ENCODE measurements at regions not wholly inside any gene's neighbourhood (a gene's known extent, or its start where the extent isn't known, plus 50 kb on each side); places are given as distances from the start of the nearest gene placed in this dataset.

DNA sequence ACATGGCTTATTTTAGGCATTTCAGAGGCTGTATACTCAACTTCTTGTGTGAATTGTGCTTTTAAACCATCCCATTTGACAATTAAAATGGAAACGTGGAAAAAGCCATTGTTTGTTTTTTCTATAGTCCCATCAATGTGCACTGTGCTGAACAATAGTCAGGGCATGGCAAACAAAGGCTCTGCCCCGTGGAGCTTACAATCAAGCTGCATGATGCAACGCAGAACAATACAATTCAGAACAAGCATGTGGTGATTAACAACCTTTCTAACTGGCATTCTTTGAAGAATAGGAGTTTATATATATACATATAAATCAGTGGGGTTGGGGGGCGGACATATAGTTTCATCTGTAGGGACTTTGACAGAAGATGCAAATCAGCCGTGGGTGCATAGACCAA, 2125.4 kb upstream of the WWC1 start:
- FAIRE-seq (no peak), DNase-seq (ENCODE audit: low read depth, low spot score) (no peak), ATAC-seq (no peak)
- Histone ChIP-seq H4K20me1 (ENCODE audit: control insufficient read depth, insufficient read depth) (no peaks in the 10 kb centered on the region), H3K4me2 (ENCODE audit: control insufficient read depth, insufficient read depth) (no peak overlapping the region), H3K79me2 (ENCODE audit: control insufficient read depth, insufficient read depth, low read length) (no peaks in the 10 kb centered on the region), H3K27me3 (replicated peaks in 1 of 2; ENCODE audit: control insufficient read depth in 2 of 2, insufficient read depth in 2 of 2, low read length in 1 of 2) (no peaks in the 10 kb centered on the region), H3K9me3 (replicated peaks; ENCODE audit: control insufficient read depth, insufficient read depth, low read length) (no peaks in the 10 kb centered on the region), H3K4me3 (no peak overlapping the region), H3K9ac (ENCODE audit: control insufficient read depth, insufficient read depth, low read length) (no peak overlapping the region), H3K36me3 (ENCODE audit: control insufficient read depth in 2 of 2, insufficient read depth in 2 of 2, low read length in 1 of 2) (no peaks in the 10 kb centered on the region), H2AFZ (ENCODE audit: control insufficient read depth, low read depth, low read length) (no peak overlapping the region), H3K27ac (ENCODE audit: control insufficient read depth, insufficient read depth) (no peak overlapping the region), H3K4me1 (ENCODE audit: control insufficient read depth, insufficient read depth, low read length) (no peaks in the 10 kb centered on the region)
- ChIA-PET POLR2A (no interaction called here), CTCF (no interaction called here), SMC1A (ENCODE audit: uncharacterized antibody, unreplicated experiment) (interaction anchor here (1.2 to 1.6 kb wide), 2 partner anchors 10 to 231 kb away, joined by 3 read pairs; no protein-coding TSS in a partner anchor), RAD21 (ENCODE audit: unreplicated experiment) (no interaction called here)
- WGBS (ENCODE audit: insufficient coverage, insufficient replicate concordance, low lambda C conversion rate, missing lambda C conversion rate), result 3% methylated on average over 5 of the region's 5 CpGs
- in situ Hi-C loops (cut with MboI), result no loop called here
- intact Hi-C loops (cut with micrococcal nuclease; ENCODE audit: unreplicated experiment), result no loop called here
- BruUV-seq (replicated peaks), result no TSS peak
- no peak for TF ChIP-seq RUNX3 (IDR thresholded peaks at IDR 0.05; ENCODE audit: low read length)

DNA sequence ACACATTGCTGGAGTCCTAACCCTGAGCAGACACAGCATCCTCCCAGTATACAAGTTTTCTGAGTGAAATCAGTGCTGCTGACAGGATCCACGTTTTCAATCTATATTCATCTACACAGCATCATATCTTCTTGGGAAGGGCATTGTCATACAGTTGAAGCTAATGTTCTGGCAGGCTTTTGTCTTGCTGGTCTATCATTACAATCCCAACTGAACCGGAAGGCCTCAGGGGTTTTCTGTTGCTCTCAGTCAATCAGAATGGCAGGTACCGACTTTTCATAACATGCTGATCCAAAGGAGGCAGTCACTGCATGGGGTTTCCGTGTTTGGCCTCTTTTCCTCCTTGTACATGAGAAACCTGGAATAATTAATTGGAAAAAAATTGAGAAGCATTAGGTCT, 2118.8 kb upstream of the WWC1 start:
- POLR2A ChIA-PET, result no interaction called here
- no peaks in the 10 kb centered on the region for H3K36me3 ChIP-seq (ENCODE audit: control insufficient read depth in 2 of 2, insufficient read depth in 2 of 2, low read length in 1 of 2)
- no peaks in the 10 kb centered on the region for H3K27me3 ChIP-seq (replicated peaks in 1 of 2; ENCODE audit: control insufficient read depth in 2 of 2, insufficient read depth in 2 of 2, low read length in 1 of 2)
- H3K4me2 ChIP-seq (ENCODE audit: control insufficient read depth, insufficient read depth), result no peak overlapping the region
- H4K20me1 ChIP-seq (ENCODE audit: control insufficient read depth, insufficient read depth), result no peaks in the 10 kb centered on the region
- H2AFZ ChIP-seq (ENCODE audit: control insufficient read depth, low read depth, low read length), result no peak overlapping the region
- RAD21 ChIA-PET (ENCODE audit: unreplicated experiment), result no interaction called here
- no peak overlapping the region for H3K4me3 ChIP-seq
- DNase-seq (ENCODE audit: low read depth, low spot score) (no peak), ATAC-seq (no peak), FAIRE-seq (no peak)
- BruUV-seq (replicated peaks), result no TSS peak
- TF ChIP-seq NFYB (IDR thresholded peaks at IDR 0.05; ENCODE audit: insufficient read depth, low read depth, low read length), result no peak
- no peak for TF ChIP-seq IKZF1 (conservative IDR thresholded peaks at IDR 0.05)
- TF ChIP-seq ZNF274 (IDR thresholded peaks at IDR 0.05; ENCODE audit: insufficient read depth, insufficient read length), result no peak
- TF ChIP-seq, protein P1, sequence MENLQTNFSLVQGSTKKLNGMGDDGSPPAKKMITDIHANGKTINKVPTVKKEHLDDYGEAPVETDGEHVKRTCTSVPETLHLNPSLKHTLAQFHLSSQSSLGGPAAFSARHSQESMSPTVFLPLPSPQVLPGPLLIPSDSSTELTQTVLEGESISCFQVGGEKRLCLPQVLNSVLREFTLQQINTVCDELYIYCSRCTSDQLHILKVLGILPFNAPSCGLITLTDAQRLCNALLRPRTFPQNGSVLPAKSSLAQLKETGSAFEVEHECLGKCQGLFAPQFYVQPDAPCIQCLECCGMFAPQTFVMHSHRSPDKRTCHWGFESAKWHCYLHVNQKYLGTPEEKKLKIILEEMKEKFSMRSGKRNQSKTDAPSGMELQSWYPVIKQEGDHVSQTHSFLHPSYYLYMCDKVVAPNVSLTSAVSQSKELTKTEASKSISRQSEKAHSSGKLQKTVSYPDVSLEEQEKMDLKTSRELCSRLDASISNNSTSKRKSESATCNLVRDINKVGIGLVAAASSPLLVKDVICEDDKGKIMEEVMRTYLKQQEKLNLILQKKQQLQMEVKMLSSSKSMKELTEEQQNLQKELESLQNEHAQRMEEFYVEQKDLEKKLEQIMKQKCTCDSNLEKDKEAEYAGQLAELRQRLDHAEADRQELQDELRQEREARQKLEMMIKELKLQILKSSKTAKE (IDR thresholded peaks at IDR 0.05; ENCODE audit: low read depth, poor library complexity, severe bottlenecking), result no peak
- TF ChIP-seq YBX1 (IDR thresholded peaks at IDR 0.05), result no peak
- no peak for TF ChIP-seq HDAC2 (IDR thresholded peaks at IDR 0.05)
- no peak for TF ChIP-seq IRF4 (IDR thresholded peaks at IDR 0.05; ENCODE audit: low read depth, low read length)
- no peak overlapping the region for H3K27ac ChIP-seq (ENCODE audit: control insufficient read depth, insufficient read depth)
- in situ Hi-C loops (cut with MboI), result no loop called here
- H3K4me1 ChIP-seq (ENCODE audit: control insufficient read depth, insufficient read depth, low read length), result no peaks in the 10 kb centered on the region
- no peaks in the 10 kb centered on the region for H3K9me3 ChIP-seq (replicated peaks; ENCODE audit: control insufficient read depth, insufficient read depth, low read length)
- SMC1A ChIA-PET (ENCODE audit: uncharacterized antibody, unreplicated experiment), result no interaction called here
- WGBS (ENCODE audit: insufficient coverage, insufficient replicate concordance, low lambda C conversion rate, missing lambda C conversion rate), result 9% methylated on average over 4 of the region's 4 CpGs
- CTCF ChIA-PET, result interaction anchor here (0.8 to 1.2 kb wide), 2 partner anchors 17 to 20 kb away, joined by 3 to 5 read pairs; no protein-coding TSS in a partner anchor
- intact Hi-C loops (cut with micrococcal nuclease; ENCODE audit: unreplicated experiment), result no loop called here
- no peaks in the 10 kb centered on the region for H3K79me2 ChIP-seq (ENCODE audit: control insufficient read depth, insufficient read depth, low read length)
- no peak overlapping the region for H3K9ac ChIP-seq (ENCODE audit: control insufficient read depth, insufficient read depth, low read length)

All from GM12878 (cell line).